Activated CD8-positive, alpha-beta memory T cell treated with anti-CD3 and anti-CD28 coated beads for 24 hours (primary cell): ENCODE measurements at regions not wholly inside any gene's neighbourhood (a gene's known extent, or its start where the extent isn't known, plus 50 kb on each side); places are given as distances from the start of the nearest gene placed in this dataset.
"Not testable (repeated sequence)": the region's sequence is repeated elsewhere in the genome, so short reads cannot be mapped to it uniquely, and the experiment has no call there.

Source experiments
- DNase-seq: peaks from one replicate; pipeline ENCODE4 v3.0.0-alpha.2; 2020

GRCh38 chr1:83445873-83446272 is 553.1 kb downstream of the TTLL7 start:
- DNase-seq, result not testable (repeated sequence)

DNA sequence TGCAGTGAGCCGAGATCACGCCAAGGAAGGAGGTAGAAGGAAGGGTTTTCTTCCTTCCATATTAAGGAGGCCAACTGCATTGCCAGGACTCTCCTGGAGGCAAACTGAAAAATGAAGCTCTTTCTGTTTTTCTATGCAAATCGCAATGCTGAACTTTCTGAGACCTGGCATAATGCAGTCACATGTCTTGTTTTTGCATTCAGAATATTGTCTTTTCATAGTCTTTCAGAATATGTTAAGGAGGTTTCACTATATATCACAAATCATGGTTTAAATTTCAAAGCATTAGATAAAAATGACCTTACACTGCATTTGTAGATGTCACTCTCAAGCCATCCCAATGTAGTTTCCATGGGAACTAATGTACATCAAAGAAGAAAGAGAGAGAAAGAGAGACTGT is 556.5 kb downstream of the TTLL7 start:
- DNase-seq, result not testable (repeated sequence)

DNA sequence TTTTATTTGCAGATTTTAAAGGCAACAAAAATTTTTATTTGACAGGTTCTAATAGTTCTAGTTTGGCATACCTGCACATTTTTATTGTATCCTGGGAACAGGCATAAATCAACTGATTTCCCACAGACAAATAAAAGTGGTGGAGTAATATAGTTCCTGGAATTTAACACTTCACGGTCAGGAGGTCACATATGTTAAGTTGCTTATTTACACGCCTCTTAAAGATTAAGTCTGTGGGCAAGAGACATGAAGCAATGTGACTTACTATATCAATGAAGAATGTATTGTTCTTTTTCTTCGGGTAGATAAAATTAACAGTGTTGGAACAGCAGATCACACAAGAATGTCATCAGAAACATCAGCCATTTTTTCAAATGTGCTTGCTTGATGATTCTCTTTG is 558.3 kb downstream of the TTLL7 start:
- DNase-seq, result not testable (repeated sequence)

- not testable (repeated sequence) for DNase-seq
Observed at GRCh38 chr1:83440021-83440420, 558.9 kb downstream of the TTLL7 start.

DNA sequence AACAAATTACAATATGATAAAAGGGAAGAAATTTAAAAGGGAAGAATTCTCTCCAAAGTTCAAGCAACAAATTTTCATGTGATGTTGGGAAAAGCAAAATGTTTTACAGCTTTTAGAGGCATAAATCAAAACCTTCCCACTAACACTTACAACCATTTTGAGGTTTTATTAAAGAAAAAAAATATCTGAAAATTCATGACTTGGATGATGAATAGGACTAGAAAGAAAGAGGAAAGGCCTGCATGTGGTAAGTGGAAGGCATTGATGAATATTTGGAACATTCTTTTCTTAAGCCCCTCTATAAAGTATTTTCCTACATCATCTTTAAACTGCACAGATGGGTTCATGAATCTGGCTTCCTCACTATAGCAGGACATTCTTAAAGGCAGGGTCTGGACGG is 560.6 kb downstream of the TTLL7 start:
- DNase-seq, result not testable (repeated sequence)

GRCh38 chr1:83435336-83435735 is 563.6 kb downstream of the TTLL7 start:
- not testable (repeated sequence) for DNase-seq

GRCh38 chr1:83427566-83427965 is 571.4 kb downstream of the TTLL7 start:
- not testable (repeated sequence) for DNase-seq

- DNase-seq, result not testable (repeated sequence)
Observed at GRCh38 chr1:83423382-83423781, 575.5 kb downstream of the TTLL7 start.

GRCh38 chr1:83418558-83418957 is 580.4 kb downstream of the TTLL7 start:
- DNase-seq, result no peak

- DNase-seq, result not testable (repeated sequence)
Observed at GRCh38 chr1:83413839-83414107, 585.2 kb downstream of the TTLL7 start.

DNA sequence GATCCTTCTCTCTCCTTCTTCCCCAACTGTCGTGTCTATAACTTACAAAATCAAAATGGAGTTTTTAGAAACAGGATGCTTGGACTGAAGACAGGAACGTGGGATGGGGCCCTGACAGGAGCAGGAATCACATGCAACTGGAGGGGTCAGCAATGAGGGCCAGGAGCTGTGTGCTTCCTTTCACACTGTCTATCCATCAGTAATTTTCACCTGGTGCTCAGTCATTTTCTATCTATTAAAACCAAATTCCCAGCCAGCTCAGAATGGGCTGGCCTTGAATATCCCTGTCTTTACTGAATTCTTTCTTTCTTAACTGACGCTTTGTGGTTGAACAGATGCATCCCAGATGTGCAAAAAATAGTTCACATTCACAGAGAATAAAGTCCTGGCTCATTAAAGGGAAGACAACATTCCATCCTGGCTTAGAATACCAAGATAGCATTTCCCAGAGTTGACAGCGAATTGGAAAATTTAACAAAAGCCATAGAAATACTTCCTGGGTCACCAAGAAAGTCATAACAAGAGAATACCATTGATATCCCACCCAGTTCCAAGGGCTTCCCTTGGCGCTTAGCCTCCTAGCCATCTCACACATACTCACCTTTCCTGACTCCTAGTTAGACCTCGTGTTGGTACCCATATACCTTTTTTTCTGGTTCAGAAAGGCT is 588.1 kb downstream of the TTLL7 start:
- not testable (repeated sequence) for DNase-seq

GRCh38 chr1:83406693-83407371 is 592.1 kb downstream of the TTLL7 start:
- DNase-seq, result not testable (repeated sequence)

GRCh38 chr1:83405789-83406188 is 593.1 kb downstream of the TTLL7 start:
- not testable (repeated sequence) for DNase-seq

- not testable (repeated sequence) for DNase-seq
Observed at GRCh38 chr1:83403500-83403899, 595.4 kb downstream of the TTLL7 start.

DNA sequence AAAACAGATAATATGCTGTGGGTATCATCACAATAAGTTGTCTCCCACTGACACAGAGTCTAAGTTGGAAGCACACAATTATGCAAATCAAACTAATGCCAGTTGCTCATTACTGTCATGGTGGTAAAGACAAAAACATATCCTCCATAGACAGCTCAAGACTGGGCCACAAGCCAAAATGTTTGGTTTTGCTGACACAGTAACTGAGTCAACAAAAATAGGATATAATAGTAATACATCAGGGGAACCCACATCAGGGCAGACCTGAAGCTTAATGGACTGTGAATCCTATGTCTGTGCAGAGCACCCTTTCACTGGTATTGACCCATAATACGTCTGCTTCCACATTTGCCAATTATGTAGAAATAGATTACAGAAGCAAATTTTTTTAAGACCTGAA is 597.8 kb downstream of the TTLL7 start:
- not testable (repeated sequence) for DNase-seq

- not testable (repeated sequence) for DNase-seq
Observed at GRCh38 chr1:83400173-83400572, 598.8 kb downstream of the TTLL7 start.

GRCh38 chr1:83398125-83398524 is 600.8 kb downstream of the TTLL7 start:
- not testable (repeated sequence) for DNase-seq

DNA sequence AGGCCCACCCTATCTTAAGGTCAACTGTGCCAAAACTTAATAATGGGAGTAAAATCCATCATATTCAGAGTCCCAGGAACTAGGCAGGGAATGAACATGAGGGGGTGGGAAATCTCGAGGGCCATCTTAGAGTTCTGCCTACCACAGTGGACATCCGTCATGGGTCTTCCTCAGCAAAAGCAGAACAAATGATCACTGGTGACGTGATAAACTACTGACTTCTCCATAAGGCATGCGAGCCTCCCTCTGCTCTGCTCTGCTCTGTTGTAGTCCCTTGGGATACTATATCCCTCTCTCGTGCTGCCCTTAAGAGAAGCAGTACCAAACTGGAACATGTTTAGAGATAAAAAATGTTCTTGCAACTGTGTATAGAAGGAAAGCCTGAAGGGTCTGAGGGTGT is 603.8 kb downstream of the TTLL7 start:
- not testable (repeated sequence) for DNase-seq

- not testable (repeated sequence) for DNase-seq
Observed at GRCh38 chr1:83386946-83387345, 612.0 kb downstream of the TTLL7 start.

DNA sequence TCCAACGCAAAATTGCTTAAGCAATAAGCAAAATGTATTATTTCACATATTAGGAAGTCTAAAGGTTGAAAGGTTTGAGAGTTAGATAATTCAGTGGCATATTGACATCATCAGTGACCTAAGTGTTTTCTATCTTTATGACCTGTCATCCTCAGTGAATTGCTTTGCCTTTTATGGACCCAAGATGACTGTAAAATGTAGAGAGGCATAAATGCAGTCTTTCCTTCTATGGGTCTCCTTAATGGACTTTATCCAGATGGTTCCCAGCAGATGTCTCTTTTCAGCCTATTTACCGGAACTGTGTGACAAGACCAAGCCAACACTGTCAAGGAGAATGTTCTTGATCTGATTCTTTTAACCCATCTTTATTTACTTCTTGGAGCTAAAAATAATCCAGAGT is 615.8 kb downstream of the TTLL7 start:
- not testable (repeated sequence) for DNase-seq

DNA sequence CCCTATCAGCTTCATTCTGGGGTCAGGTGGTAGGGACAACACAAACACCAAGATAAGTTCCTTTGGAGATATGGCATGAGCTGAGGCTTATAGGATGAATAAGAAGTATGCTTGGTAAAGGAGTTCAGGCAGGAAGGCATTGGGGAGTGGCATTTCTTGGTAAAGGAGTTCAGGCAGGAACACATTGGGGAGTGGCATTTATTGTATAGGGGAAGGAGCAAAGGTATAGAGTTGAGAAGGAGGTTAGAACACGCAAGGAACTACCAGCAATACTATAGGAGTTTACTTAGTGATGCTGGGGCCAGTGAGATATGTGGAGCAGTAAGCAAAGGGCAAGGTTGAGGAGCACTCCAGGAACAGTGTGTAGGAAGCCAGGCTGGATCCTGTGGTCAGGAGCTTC is 625.9 kb downstream of the TTLL7 start:
- DNase-seq, result not testable (repeated sequence)

- DNase-seq, result not testable (repeated sequence)
Observed at GRCh38 chr1:83369853-83370252, 629.1 kb downstream of the TTLL7 start.

GRCh38 chr1:83365320-83365719 is 633.6 kb downstream of the TTLL7 start:
- DNase-seq, result not testable (repeated sequence)

GRCh38 chr1:83345375-83345774 is 653.6 kb downstream of the TTLL7 start:
- not testable (repeated sequence) for DNase-seq

GRCh38 chr1:83343767-83344166 is 655.2 kb downstream of the TTLL7 start:
- not testable (repeated sequence) for DNase-seq
